HT1080 (cell line): ENCODE measurements at regions not wholly inside any gene's neighbourhood (a gene's known extent, or its start where the extent isn't known, plus 50 kb on each side); places are given as distances from the start of the nearest gene placed in this dataset.
"Not testable (repeated sequence)": the region's sequence is repeated elsewhere in the genome, so short reads cannot be mapped to it uniquely, and the experiment has no call there.

ENCODE experiments used
- DNase-seq: peaks from one replicate; pipeline ENCODE4 v3.0.0-alpha.2; 2015; ENCODE audit warnings: low read depth

GRCh38 chr14:105991677-105992076 is 465.3 kb downstream of the TMEM121 start:
- not testable (repeated sequence) for DNase-seq

DNA sequence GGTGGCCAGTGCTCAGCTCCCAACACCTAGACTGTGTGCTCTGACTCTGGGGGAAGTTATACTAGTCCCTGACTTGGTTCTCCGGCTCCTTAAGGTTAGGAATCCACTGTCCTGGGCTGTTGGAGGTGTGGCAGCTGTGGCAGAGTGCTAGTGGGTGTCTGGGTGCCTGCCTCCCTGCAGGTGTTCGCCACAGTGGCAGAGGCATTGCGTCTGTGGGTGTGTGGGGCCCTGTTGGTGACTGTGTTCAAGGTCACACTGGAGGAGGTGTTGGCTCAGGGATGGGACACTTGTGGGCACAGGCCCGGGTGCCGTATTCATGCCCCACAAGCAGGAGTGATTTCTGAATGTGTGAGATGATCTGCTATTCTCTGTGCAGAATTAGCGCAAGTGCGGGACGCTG is 467.4 kb downstream of the TMEM121 start:
- no peak for DNase-seq

DNA sequence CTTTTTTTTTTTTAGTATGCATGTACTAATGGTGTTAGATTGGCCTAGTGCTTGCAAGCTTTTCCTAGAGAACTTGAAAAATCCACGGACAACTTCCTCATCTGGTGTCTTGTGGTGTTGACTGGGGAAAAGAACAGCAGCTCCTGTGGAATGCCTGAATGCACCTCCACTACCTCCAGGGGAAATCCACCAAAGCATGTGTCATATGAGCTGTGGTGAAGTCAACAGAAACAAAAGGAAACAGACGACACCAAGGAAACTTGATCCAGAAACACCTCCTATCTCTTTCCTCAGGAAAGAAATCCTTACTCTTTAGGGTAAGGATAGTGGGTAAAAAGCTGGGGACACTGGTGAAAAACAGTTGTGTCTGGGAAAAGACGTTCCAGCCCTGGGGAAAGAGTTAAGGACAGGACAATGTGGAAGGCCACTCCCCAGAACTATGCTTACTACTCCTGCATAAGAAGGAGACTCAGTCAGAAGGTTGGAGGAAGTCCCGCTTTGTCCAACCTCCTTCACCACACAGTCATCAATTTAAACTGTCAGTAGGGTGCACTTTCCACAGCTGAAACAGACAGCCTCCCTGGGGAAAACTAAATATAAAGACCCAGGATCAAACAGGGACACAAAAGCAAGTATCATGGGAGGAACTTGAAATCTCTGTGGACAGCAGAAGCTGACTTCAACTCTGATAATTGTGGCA is 468.8 kb downstream of the TMEM121 start:
- peak; percentile 46 for DNase-seq

- not testable (repeated sequence) for DNase-seq
These were observed 472.2 kb downstream of the TMEM121 start for GRCh38 chr14:105998597-105998996.

GRCh38 chr14:105999361-106000028 is 473.1 kb downstream of the TMEM121 start:
- DNase-seq: peak; percentile 48

GRCh38 chr14:106000029-106000511 is 473.7 kb downstream of the TMEM121 start:
- DNase-seq: not testable (repeated sequence)

- not testable (repeated sequence) for DNase-seq
These were observed 474.9 kb downstream of the TMEM121 start for GRCh38 chr14:106001277-106001676.

GRCh38 chr14:106003351-106003750 is 477.0 kb downstream of the TMEM121 start:
- DNase-seq: no peak

DNA sequence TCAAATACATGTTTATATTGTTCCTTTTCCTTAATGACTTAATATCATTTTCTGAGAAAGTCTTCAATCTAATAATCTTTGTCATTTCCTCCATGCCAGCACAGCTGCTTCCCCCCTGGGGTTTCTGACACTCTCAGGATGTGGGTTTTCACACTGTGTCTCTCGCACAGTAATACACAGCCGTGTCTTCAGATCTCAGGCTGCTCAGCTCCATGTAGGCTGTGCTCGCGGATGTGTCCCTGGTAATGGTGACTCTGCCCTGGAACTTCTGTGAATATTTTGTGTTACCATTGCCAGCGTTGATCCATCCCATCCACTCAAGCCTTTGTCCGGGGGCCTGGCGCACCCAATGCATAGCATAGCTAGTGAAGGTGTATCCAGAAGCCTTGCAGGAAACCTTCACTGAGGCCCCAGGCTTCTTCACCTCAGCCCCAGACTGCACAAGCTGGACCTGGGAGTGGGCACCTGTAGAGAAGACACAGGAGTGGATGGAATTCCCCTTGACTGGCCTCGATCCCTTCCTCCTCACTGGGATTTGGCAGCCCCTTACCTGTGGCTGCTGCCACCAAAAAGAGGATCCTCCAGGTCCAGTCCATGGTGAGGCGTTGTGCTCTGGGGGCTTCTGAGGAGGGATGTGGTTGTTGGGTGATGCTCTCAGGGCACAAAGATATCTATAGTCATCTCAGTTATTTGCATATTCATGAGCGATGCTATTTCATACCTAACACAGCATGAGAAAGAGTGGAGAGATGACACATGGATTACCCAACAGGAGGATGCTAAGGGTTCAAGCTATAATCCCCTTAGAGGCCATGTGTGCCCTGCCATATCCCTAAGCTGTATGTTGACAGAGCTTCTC is 478.8 kb downstream of the TMEM121 start:
- DNase-seq: not testable (repeated sequence)

GRCh38 chr14:106006043-106006442 is 479.7 kb downstream of the TMEM121 start:
- peak; percentile 35 for DNase-seq

- DNase-seq: not testable (repeated sequence)
These were observed 480.3 kb downstream of the TMEM121 start for GRCh38 chr14:106006716-106007115.

DNA sequence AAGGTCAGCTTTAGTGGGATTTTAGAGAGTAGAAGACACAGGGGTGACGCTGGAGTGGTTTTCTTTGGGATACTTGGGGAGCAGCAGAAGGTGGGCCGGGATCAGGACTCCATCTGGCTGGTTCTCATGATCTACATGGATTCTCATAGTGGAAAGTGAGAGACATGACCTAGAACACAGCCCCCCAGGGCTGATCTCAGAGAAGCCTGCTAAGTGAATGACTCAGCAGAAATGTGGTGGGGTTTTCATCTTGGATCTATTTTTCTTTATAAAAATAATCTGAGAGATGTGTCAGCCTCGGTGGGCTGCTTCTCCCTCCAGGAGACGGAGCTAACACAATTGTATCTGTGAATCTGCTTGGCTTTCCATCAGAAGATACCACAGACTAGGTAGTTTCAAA is 484.4 kb downstream of the TMEM121 start:
- no peak for DNase-seq

DNA sequence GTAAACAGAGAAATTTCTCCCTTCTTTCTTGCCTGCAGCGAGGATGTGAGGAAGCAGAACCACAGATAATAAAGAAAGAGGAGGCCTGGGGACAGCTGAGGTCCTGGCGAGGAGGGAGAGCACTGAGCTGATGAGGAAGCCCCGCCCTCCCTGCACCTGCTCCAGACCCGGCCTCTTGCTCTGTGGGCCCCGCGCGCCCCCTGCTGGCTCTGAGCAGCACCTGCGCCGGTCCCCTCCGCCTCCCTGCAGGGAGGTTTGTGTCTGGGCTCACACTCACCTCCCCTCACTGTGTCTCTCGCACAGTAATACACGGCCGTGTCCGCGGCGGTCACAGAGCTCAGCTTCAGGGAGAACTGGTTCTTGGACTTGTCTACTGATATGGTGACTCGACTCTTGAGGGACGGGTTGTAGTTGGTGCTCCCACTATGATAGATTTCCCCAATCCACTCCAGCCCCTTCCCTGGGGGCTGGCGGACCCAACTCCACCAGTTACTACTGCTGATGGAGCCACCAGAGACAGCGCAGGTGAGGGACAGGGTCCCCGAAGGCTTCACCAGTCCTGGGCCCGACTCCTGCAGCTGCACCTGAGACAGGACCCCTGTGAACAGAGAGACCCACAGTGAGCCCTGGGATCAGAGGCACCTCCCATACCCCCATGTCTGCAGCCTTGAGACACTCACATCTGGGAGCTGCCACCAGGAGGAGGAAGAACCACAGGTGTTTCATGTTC is 485.4 kb downstream of the TMEM121 start:
- peak; percentile 52 for DNase-seq

- not testable (repeated sequence) for DNase-seq
These were observed 486.0 kb downstream of the TMEM121 start for GRCh38 chr14:106012361-106012725.

- DNase-seq: no peak
These were observed 487.5 kb downstream of the TMEM121 start for GRCh38 chr14:106013879-106014376.

DNA sequence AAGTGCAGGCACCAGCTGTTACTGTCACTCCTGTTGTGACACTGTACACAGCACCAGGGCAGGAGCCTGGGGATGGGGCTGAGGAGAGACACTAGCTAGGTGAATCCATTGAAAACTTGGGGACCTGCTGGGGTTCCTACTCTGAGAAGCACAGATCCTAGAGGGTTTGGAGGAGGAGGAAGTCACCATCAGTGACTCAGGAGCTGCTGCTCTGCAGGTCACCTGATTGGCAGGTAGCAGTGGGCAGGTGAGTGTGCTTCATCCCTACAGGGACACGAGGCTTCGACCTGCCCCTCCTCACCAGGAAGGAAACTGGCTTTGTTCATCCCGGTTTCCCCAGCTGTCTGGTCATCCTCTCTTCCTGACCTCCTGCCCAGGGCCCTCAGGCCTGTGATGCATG is 491.6 kb downstream of the TMEM121 start:
- DNase-seq: not testable (repeated sequence)

DNA sequence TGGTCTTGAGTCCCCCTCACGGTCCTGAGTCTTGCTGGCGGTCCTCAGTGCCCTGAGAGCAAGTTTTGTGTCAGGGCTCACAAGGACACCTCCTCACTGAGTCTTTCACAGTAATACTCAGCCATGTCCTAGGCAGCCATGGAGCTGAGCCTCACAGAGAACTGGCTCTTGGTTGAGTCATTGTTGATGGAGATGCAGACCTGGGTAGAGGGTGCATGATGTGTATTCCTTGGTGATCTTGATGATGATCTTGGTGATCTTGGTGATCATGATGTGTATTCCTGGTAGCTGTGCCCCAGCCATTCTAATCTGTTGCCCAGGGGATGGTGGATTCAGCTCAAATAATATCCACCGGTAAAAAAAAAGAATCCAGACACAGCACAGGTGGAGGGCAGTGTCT is 495.4 kb downstream of the TMEM121 start:
- DNase-seq: no peak

GRCh38 chr14:106022648-106023047 is 496.3 kb downstream of the TMEM121 start:
- DNase-seq: peak; percentile 69

DNA sequence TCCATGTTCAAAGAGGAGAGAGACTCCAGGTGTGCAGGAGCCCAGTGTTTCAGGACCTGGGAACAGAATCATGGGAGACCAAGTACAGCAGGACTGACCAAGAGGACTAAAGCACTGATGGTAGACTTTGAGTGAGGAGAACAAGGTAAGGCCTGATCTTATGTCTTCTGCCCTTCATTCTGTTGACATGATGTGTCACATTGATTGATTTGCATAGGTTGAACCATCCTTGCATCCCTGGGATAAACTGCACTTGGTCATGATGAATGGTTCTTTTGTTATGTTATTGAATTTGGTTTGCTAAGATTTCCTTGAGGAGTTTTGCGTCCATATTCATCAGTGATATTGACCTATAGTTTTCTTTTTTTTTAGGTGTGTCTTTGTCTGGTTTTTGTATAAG is 497.0 kb downstream of the TMEM121 start:
- DNase-seq: no peak

- DNase-seq: no peak
These were observed 498.7 kb downstream of the TMEM121 start for GRCh38 chr14:106024983-106025604.

DNA sequence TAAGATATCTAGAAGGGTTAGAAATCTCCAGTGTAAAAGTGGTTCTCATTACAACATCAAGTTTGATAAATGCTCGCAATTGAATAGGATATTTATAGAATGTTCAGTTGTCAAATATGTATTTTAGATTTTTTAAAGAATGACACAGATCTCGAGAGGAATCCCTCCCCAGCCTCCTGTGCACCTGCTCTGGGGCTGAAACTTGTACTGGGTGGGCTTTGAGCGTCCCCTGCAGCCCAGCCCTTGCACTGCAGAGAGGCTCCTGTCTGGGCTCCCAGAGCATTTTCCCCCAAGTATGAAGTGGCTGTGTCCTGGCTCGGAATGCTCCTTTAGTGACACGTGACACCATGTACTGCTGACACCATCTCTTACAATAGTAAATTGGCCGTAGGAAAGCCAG is 499.6 kb downstream of the TMEM121 start:
- DNase-seq: no peak
